ENCODE measurements at regions not wholly inside any gene's neighbourhood (a gene's known extent, or its start where the extent isn't known, plus 50 kb on each side); places are given as distances from the start of the nearest gene placed in this dataset.

DNA sequence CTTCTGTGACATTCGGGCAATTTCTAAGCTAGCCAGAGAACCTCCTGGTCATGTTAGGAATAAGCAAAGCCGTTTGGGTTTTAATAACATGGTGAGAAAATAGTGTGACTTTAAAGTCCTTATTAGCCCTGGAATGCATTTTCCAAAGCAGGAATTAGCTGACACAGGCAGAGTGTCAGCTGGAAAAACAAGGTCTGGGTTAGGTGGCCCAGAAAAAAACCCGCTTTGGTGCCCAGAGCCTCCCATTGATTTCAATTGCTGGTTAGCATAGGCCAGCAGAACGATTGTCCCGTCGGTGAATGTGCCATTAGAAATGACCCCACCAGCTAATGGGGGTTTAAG, 62.1 kb upstream of the CPEB4 start:
- Histone ChIP-seq H2AFZ (ENCODE audit: low read length) (no peak overlapping the region), H3K79me2 (ENCODE audit: insufficient read depth, low read length) (no peaks in the 10 kb centered on the region), H3K4me2 (ENCODE audit: insufficient read depth, insufficient read length, low read length) (no peak overlapping the region), H2BK120ac (ENCODE audit: low read depth, low read length, poor library complexity, severe bottlenecking) (no peak overlapping the region), H3K18ac (ENCODE audit: insufficient read length, low read depth, low read length) (no peak overlapping the region), H4K8ac (replicated peaks; ENCODE audit: insufficient read length, low read depth, low read length) (no peak overlapping the region), H3K79me1 (ENCODE audit: insufficient read depth, low read depth, low read length, poor library complexity, severe bottlenecking) (no peaks in the 10 kb centered on the region), H2BK15ac (ENCODE audit: low read depth, low read length) (no peak overlapping the region), H3K14ac (ENCODE audit: insufficient read depth, low read length) (no peak overlapping the region), H3K9ac (ENCODE audit: extremely low read depth, insufficient read length, low read length) (no peak overlapping the region), H2BK20ac (ENCODE audit: low read depth, low read length, poor library complexity, severe bottlenecking) (no peak overlapping the region), H2AK5ac (ENCODE audit: insufficient read length, low read length) (no peak overlapping the region), H3K23me2 (ENCODE audit: insufficient read length, low read depth, low read length, poor library complexity, severe bottlenecking) (no peaks in the 10 kb centered on the region), H3K4ac (ENCODE audit: low read depth, low read length) (no peak overlapping the region), H3K9me3 (ENCODE audit: control insufficient read depth, low read depth, low read length) (no peaks in the 10 kb centered on the region), H3K23ac (ENCODE audit: insufficient read length, low read depth, low read length) (no peak overlapping the region), H2BK12ac (ENCODE audit: insufficient read length, low read depth, low read length) (no peak overlapping the region), H4K5ac (ENCODE audit: insufficient read length, low read depth, low read length) (no peak overlapping the region), H3K27ac (ENCODE audit: insufficient read length, low read depth, low read length) (no peak overlapping the region), H3T11ph (ENCODE audit: low read length) (no peak overlapping the region), H3K4me1 (ENCODE audit: insufficient read depth, low read length) (peaks cover 13% of the 10 kb centered on the region; the same call in 1 of the 2 replicates), H3K56ac (ENCODE audit: insufficient read length, low read depth, low read length) (no peak overlapping the region), H4K91ac (ENCODE audit: insufficient read length, low read depth, low read length) (no peak overlapping the region), H4K20me1 (ENCODE audit: control insufficient read depth, insufficient read depth, insufficient read length) (no peaks in the 10 kb centered on the region), H3K27me3 (ENCODE audit: insufficient read depth, low read length) (no peaks in the 10 kb centered on the region), H2BK5ac (ENCODE audit: insufficient read length, low read length) (no peak overlapping the region)
- TF ChIP-seq, protein P1, sequence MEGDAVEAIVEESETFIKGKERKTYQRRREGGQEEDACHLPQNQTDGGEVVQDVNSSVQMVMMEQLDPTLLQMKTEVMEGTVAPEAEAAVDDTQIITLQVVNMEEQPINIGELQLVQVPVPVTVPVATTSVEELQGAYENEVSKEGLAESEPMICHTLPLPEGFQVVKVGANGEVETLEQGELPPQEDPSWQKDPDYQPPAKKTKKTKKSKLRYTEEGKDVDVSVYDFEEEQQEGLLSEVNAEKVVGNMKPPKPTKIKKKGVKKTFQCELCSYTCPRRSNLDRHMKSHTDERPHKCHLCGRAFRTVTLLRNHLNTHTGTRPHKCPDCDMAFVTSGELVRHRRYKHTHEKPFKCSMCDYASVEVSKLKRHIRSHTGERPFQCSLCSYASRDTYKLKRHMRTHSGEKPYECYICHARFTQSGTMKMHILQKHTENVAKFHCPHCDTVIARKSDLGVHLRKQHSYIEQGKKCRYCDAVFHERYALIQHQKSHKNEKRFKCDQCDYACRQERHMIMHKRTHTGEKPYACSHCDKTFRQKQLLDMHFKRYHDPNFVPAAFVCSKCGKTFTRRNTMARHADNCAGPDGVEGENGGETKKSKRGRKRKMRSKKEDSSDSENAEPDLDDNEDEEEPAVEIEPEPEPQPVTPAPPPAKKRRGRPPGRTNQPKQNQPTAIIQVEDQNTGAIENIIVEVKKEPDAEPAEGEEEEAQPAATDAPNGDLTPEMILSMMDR (conservative IDR thresholded peaks at IDR 0.05) = no peak
- peaks cover 2 to 7% (median 3%) of the 10 kb centered on the region in 3 experiments; a peak in 4 of 7 replicates for H3K36me3 Mint-ChIP-seq (ENCODE audit: insufficient read depth in 1 of 3, low read depth in 3 of 3)
- H3K4me1 Mint-ChIP-seq = peaks cover 20 to 28% of the 10 kb centered on the region in 2 experiments
- H3K9me3 Mint-ChIP-seq = peaks cover 6 to 9% of the 10 kb centered on the region in 2 experiments; a peak in 4 of 5 replicates
- no peak overlapping the region for H3K4me3 Mint-ChIP-seq
- DNase-seq = no peak
- no peak overlapping the region for H3K27ac Mint-ChIP-seq
- peaks cover 1% of the 10 kb centered on the region; the same call in 1 of the 2 replicates for H3K27me3 Mint-ChIP-seq (ENCODE audit: low read depth)
- no CpG with 5 or more reads among the region's 6 CpGs for WGBS (ENCODE audit: extremely low coverage, insufficient read length, low lambda C conversion rate)

Data from H9 (cell line).